PC-9 (cell line): ENCODE measurements at regions not wholly inside any gene's neighbourhood (a gene's known extent, or its start where the extent isn't known, plus 50 kb on each side); places are given as distances from the start of the nearest gene placed in this dataset.
"Not testable (repeated sequence)": the region's sequence is repeated elsewhere in the genome, so short reads cannot be mapped to it uniquely, and the experiment has no call there.

Experiments
- BruUV-seq: library from RNA; stranded (reverse); fragments of 400-500 nt; replicated peaks from 2 replicates; lab custom pipeline; 2021; lab: Mats Ljungman, UMichigan
- CTCF ChIA-PET: fragments of 300-600 bp; sonication (Branson Sonifier 250); formaldehyde crosslinking; loops from one replicate; lab custom pipeline; 2022; ENCODE audit warnings: antibody characterized with exemption; lab: Charles Lee
- POLR2A ChIA-PET: fragments of 300-600 bp; sonication (Branson Sonifier 250); formaldehyde crosslinking; loops from one replicate; lab custom pipeline; 2022; ENCODE audit warnings: antibody characterized with exemption; ENCODE audit not compliant: unreplicated experiment; lab: Charles Lee
- DNase-seq, 2 experiments: peaks; one replicate each; pipeline versions ENCODE4 v3.0.0 to v3.0.0-alpha.2; 2015 to 2022; ENCODE audit warnings: mixed read lengths in 1 of 2
- H2AFZ ChIP-seq: fragments of 200-600 bp; sonication (generic); 2 replicates; pipeline ENCODE4 v1.8.1; 2017; ENCODE audit warnings: antibody characterized with exemption
- H3F3A ChIP-seq: fragments of 200-600 bp; sonication (generic); 2 replicates; pipeline ENCODE4 v1.8.1; 2017; ENCODE audit warnings: antibody characterized with exemption, mild to moderate bottlenecking, low read depth; ENCODE audit not compliant: insufficient read depth
- H3K27ac ChIP-seq: fragments of 200-600 bp; sonication (generic); 2 replicates; pipeline ENCODE4 v1.6.1; 2016; ENCODE audit warnings: mixed run types
- H3K27me3 ChIP-seq: fragments of 200-600 bp; sonication (generic); 2 replicates; pipeline ENCODE4 v1.6.1; 2016; ENCODE audit warnings: low read depth, mixed run types; ENCODE audit not compliant: insufficient read depth
- H3K36me3 ChIP-seq: fragments of 200-600 bp; sonication (generic); 2 replicates; pipeline ENCODE4 v1.6.1; 2016; ENCODE audit warnings: low read depth, mixed run types
- H3K4me1 ChIP-seq: fragments of 200-600 bp; sonication (generic); replicated peaks from 2 replicates; pipeline ENCODE4 v1.6.1; 2016; ENCODE audit warnings: mixed run types; ENCODE audit not compliant: insufficient read depth
- H3K4me2 ChIP-seq: fragments of 200-600 bp; sonication (generic); 2 replicates; pipeline ENCODE4 v1.6.1; 2017; ENCODE audit warnings: mixed run types
- H3K4me3 ChIP-seq: fragments of 200-600 bp; sonication (generic); 2 replicates; pipeline ENCODE4 v1.6.1; 2016; ENCODE audit warnings: mixed run types
- H3K79me2 ChIP-seq: fragments of 200-600 bp; sonication (generic); 2 replicates; pipeline ENCODE4 v1.6.1; 2017; ENCODE audit warnings: low read depth, mixed run types
- H3K9me2 ChIP-seq: fragments of 200-600 bp; sonication (generic); 2 replicates; pipeline ENCODE4 v1.8.1; 2017; ENCODE audit warnings: mild to moderate bottlenecking; ENCODE audit not compliant: insufficient read depth
- H3K9me3 ChIP-seq: fragments of 200-600 bp; sonication (generic); 2 replicates; pipeline ENCODE4 v1.8.1; 2016; ENCODE audit warnings: low read depth; ENCODE audit not compliant: insufficient read depth
- H4K20me1 ChIP-seq: fragments of 200-600 bp; sonication (generic); 2 replicates; pipeline ENCODE4 v1.8.1; 2017; ENCODE audit not compliant: insufficient read depth
- EZH2 ChIP-seq: fragments of 200-600 bp; sonication (generic); IDR thresholded peaks from 2 replicates; pipeline ENCODE4 v1.8.0; 2017; ENCODE audit warnings: antibody characterized with exemption, low read depth
- intact Hi-C: fragments of 100-400 bp; cut with micrococcal nuclease; formaldehyde crosslinking; loops from one replicate; pipeline ENCODE4 v1.10.0; 2022; ENCODE audit not compliant: unreplicated experiment
- TF ChIP-seq, protein P1 (sequence below): fragments of 200-600 bp; sonication (generic); conservative IDR thresholded peaks from 2 replicates; pipeline ENCODE4 v1.6.1; 2017; ENCODE audit warnings: mixed run types, antibody characterized with exemption, mild to moderate bottlenecking, moderate library complexity

GRCh38 chr18:40292985-40293710 is 1661.9 kb upstream of the PIK3C3 start:
- no peaks in the 10 kb centered on the region for H3F3A ChIP-seq
- DNase-seq, result no peak
- CTCF ChIA-PET, result no interaction called here
- no peaks in the 10 kb centered on the region for H3K4me1 ChIP-seq
- TF ChIP-seq, protein P1, sequence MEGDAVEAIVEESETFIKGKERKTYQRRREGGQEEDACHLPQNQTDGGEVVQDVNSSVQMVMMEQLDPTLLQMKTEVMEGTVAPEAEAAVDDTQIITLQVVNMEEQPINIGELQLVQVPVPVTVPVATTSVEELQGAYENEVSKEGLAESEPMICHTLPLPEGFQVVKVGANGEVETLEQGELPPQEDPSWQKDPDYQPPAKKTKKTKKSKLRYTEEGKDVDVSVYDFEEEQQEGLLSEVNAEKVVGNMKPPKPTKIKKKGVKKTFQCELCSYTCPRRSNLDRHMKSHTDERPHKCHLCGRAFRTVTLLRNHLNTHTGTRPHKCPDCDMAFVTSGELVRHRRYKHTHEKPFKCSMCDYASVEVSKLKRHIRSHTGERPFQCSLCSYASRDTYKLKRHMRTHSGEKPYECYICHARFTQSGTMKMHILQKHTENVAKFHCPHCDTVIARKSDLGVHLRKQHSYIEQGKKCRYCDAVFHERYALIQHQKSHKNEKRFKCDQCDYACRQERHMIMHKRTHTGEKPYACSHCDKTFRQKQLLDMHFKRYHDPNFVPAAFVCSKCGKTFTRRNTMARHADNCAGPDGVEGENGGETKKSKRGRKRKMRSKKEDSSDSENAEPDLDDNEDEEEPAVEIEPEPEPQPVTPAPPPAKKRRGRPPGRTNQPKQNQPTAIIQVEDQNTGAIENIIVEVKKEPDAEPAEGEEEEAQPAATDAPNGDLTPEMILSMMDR, result no peak
- TF ChIP-seq EZH2, result no peak
- no peak overlapping the region for H3K4me2 ChIP-seq
- H3K79me2 ChIP-seq, result no peaks in the 10 kb centered on the region
- POLR2A ChIA-PET, result interaction anchor here (0.6 kb wide), 1 partner anchor 8 kb away, joined by 3 read pairs; no protein-coding TSS in a partner anchor
- no peak overlapping the region for H2AFZ ChIP-seq
- no peaks in the 10 kb centered on the region for H3K9me2 ChIP-seq
- no peaks in the 10 kb centered on the region for H3K36me3 ChIP-seq
- no peaks in the 10 kb centered on the region for H4K20me1 ChIP-seq
- no peak overlapping the region for H3K4me3 ChIP-seq
- no peaks in the 10 kb centered on the region for H3K9me3 ChIP-seq
- intact Hi-C loops, result no loop called here
- H3K27ac ChIP-seq, result no peak overlapping the region
- no peaks in the 10 kb centered on the region for H3K27me3 ChIP-seq
- BruUV-seq, result no TSS peak

- Histone ChIP-seq H4K20me1 (no peaks in the 10 kb centered on the region), H3K4me3 (no peak overlapping the region), H3K36me3 (no peaks in the 10 kb centered on the region), H3K79me2 (no peaks in the 10 kb centered on the region), H3K4me2 (no peak overlapping the region), H3K27ac (no peak overlapping the region), H3F3A (no peaks in the 10 kb centered on the region), H3K9me2 (no peaks in the 10 kb centered on the region), H3K27me3 (no peaks in the 10 kb centered on the region), H2AFZ (no peak overlapping the region), H3K9me3 (no peaks in the 10 kb centered on the region), H3K4me1 (no peaks in the 10 kb centered on the region)
- DNase-seq, result no peak
- ChIA-PET POLR2A (no interaction called here), CTCF (no interaction called here)
- intact Hi-C loops, result no loop called here
- no peak for TF ChIP-seq EZH2
- TF ChIP-seq, protein P1, result no peak
- BruUV-seq, result no TSS peak
Measured at GRCh38 chr18:40283560-40283959, 1671.5 kb upstream of the PIK3C3 start.

GRCh38 chr18:40281356-40281755 is 1673.7 kb upstream of the PIK3C3 start:
- H3K4me3 ChIP-seq, H4K20me1 ChIP-seq, H2AFZ ChIP-seq, H3K4me2 ChIP-seq, DNase-seq, BruUV-seq, intact Hi-C loops, CTCF ChIA-PET, H3K79me2 ChIP-seq, H3K9me3 ChIP-seq, H3K27me3 ChIP-seq, H3F3A ChIP-seq, H3K4me1 ChIP-seq, H3K9me2 ChIP-seq, H3K36me3 ChIP-seq, H3K27ac ChIP-seq: not testable (repeated sequence)
- POLR2A ChIA-PET, result interaction anchor here (0.7 kb wide), 1 partner anchor 25 kb away, joined by 5 read pairs; no protein-coding TSS in a partner anchor
